CD8-positive, alpha-beta memory T cell (primary cell): ENCODE measurements at regions not wholly inside any gene's neighbourhood (a gene's known extent, or its start where the extent isn't known, plus 50 kb on each side); places are given as distances from the start of the nearest gene placed in this dataset.

Source experiments
- CTCF ChIA-PET: fragments of 350-600 bp; sonication (Branson Sonifier 250); formaldehyde crosslinking; loops from one replicate; lab custom pipeline; 2021; ENCODE audit warnings: antibody characterized with exemption; lab: Charles Lee
- POLR2A ChIA-PET: fragments of 350-600 bp; sonication (Branson Sonifier 250); formaldehyde crosslinking; loops from one replicate; lab custom pipeline; 2021; ENCODE audit warnings: antibody characterized with exemption; lab: Charles Lee
- DNase-seq, 5 donors: peaks; one replicate each; pipeline versions ENCODE4 v3.0.0 to v3.0.0-alpha.2; 2020 to 2022; ENCODE audit warnings: mixed read lengths in 1 of 5
- H3K27ac ChIP-seq: one replicate; pipeline ENCODE4 v1.7.0; 2013; ENCODE audit warnings: low read depth, mild to moderate bottlenecking, low read length, moderate library complexity
- H3K27me3 ChIP-seq: 2 replicates; pipeline ENCODE4 v1.7.0; 2013; ENCODE audit warnings: low read length, mild to moderate bottlenecking; ENCODE audit not compliant: insufficient read depth, poor library complexity, severe bottlenecking
- H3K36me3 ChIP-seq: 2 replicates; pipeline ENCODE4 v1.7.0; 2013; ENCODE audit warnings: mild to moderate bottlenecking, low read length, moderate library complexity; ENCODE audit not compliant: insufficient read depth
- H3K4me1 ChIP-seq: 2 replicates; pipeline ENCODE4 v1.7.0; 2013; ENCODE audit warnings: mild to moderate bottlenecking, low read length, moderate library complexity; ENCODE audit not compliant: insufficient read depth
- H3K4me3 ChIP-seq: 2 replicates; pipeline ENCODE4 v1.7.0; 2013; ENCODE audit warnings: mild to moderate bottlenecking, low read length
- H3K9me3 ChIP-seq: 2 replicates; pipeline ENCODE4 v1.7.0; 2013; ENCODE audit warnings: mild to moderate bottlenecking, low read length
- H3K27ac Mint-ChIP-seq, 8 donors: one replicate each; pipeline ENCODE4 v1.8.0; 2020 to 2021; ENCODE audit warnings: mixed read lengths in 8 of 8, mild to moderate bottlenecking in 6 of 8, inconsistent platforms in 3 of 8, moderate library complexity in 3 of 8
- H3K27me3 Mint-ChIP-seq, 2 donors: one replicate each; pipeline ENCODE4 v1.8.0; 2020 to 2021; ENCODE audit warnings: mixed read lengths in 2 of 2, mild to moderate bottlenecking in 1 of 2, moderate library complexity in 1 of 2
- H3K36me3 Mint-ChIP-seq, 3 donors: one replicate each; pipeline ENCODE4 v1.8.0; 2020 to 2021; ENCODE audit warnings: mixed read lengths in 3 of 3, inconsistent platforms in 1 of 3, mild to moderate bottlenecking in 1 of 3
- H3K4me1 Mint-ChIP-seq, 3 donors: one replicate each; pipeline ENCODE4 v1.8.0; 2020 to 2021; ENCODE audit warnings: mixed read lengths in 3 of 3, inconsistent platforms in 1 of 3, mild to moderate bottlenecking in 1 of 3
- H3K4me3 Mint-ChIP-seq, 7 donors: one replicate each; pipeline ENCODE4 v1.8.0; 2020 to 2021; ENCODE audit warnings: mixed read lengths in 7 of 7, mild to moderate bottlenecking in 6 of 7, moderate library complexity in 4 of 7, inconsistent platforms in 2 of 7
- H3K9me3 Mint-ChIP-seq, 5 donors: one replicate each; pipeline ENCODE4 v1.8.0; 2020 to 2022; ENCODE audit warnings: mixed read lengths in 5 of 5, mild to moderate bottlenecking in 3 of 5, moderate library complexity in 2 of 5, inconsistent platforms in 1 of 5

DNA sequence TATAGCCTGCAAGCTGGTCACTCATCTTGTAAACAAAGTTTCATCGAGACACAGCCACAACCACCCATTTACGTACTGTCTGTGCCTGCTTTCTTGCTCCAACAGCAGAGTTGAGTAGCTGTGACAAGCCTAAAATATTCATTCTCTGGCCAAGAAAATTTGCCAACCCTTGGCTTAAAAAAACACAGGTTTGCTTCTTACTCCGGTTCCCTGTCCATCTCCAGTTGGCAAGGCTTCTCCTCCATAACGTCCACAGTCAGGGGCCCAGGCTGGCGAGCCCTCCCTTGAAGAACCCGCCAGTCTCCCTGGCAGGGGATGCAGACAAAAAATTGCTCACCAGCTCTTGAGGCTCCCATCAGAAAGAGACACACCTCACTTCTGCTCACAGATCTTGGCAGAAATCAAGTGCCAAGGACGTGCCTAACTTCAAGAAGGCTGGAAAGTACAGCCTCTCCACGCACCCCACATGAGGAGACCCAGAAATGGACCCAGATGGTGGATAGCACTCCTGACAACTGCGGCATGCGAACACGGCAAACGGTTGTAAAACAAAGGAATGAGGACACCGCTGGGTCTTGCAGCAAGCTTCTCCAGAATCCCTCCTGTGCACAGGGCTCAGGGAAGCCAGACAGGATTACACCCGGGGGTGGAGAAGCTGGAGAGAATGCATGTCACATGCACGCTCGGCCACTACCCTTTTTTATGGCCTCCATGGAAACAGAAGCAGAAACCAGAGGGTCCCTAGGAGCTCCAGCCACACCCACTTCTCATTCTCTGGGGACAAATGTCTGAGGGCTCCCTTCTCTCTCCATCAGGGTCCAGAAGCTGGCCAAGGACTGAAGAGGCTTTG is 59.8 kb upstream of the SIRPA start:
- ChIA-PET CTCF (no interaction called here), POLR2A (no interaction called here)
- H3K9me3 Mint-ChIP-seq, result no peaks in the 10 kb centered on the region
- H3K4me1 Mint-ChIP-seq, result no peaks in the 10 kb centered on the region
- no peaks in the 10 kb centered on the region for H3K36me3 Mint-ChIP-seq
- no peak overlapping the region for H3K27ac Mint-ChIP-seq
- Histone ChIP-seq H3K27me3 (no peaks in the 10 kb centered on the region), H3K4me1 (no peaks in the 10 kb centered on the region), H3K4me3 (no peak overlapping the region), H3K36me3 (no peaks in the 10 kb centered on the region), H3K9me3 (no peaks in the 10 kb centered on the region), H3K27ac (no peak overlapping the region)
- DNase-seq, result no peak
- peaks cover 14 to 37% of the 10 kb centered on the region in 2 donors for H3K27me3 Mint-ChIP-seq
- H3K4me3 Mint-ChIP-seq, result no peak overlapping the region

DNA sequence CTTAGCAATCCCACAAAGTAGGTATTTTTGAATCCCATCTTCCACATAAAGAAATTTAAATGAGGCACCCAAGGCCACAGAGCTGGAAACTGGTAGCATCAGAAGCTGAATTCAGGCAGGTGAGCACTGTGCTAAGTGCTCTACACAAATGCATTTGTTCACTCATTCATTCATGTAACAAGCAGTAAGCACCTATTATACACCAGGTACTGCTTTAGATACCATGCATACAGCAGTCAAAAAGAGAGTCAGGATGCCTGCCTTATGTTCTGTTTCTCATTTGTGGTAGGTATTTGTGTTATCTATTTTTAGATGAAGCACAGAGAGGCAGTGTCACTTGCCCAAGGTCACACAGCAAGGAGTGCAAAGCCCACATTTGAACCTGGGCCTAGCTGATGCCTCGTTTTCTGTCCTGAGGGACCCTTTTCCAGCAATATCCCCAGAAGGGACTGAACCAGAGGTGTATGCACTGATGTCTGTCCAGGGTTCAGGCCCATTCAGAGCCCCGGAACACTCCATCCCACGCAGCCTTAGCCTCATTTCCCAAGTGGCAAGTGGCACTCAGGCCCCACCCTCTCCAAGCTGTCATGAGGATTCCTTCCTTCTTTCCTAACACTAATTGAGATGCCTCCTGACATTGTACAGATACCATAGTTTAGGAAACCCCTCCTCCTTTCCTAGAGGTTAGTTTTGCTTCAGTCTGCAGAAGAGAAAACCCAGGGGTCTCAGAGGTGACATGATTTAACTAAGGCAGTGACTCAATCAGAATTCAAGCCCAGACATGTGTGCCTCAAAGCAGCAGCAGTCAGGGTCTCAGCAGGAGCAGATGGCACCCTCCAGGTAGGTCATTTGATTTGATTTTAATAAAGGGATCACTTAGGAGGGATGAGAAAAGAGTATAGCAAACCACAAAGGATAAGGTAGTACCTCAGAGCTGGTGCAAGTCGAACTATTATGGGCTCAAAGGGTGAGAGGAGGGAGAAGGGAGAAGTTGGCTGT is 61.2 kb upstream of the SIRPA start:
- Histone ChIP-seq H3K4me3 (no peak overlapping the region), H3K9me3 (no peaks in the 10 kb centered on the region), H3K27ac (no peak overlapping the region), H3K4me1 (no peaks in the 10 kb centered on the region), H3K27me3 (no peaks in the 10 kb centered on the region), H3K36me3 (no peaks in the 10 kb centered on the region)
- Mint-ChIP-seq H3K4me1 (no peaks in the 10 kb centered on the region), H3K4me3 (no peak overlapping the region), H3K36me3 (no peaks in the 10 kb centered on the region), H3K27me3 (peaks cover 17 to 31% of the 10 kb centered on the region in 2 donors), H3K9me3 (no peaks in the 10 kb centered on the region), H3K27ac (no peak overlapping the region)
- CTCF ChIA-PET, result no interaction called here
- POLR2A ChIA-PET, result no interaction called here
- DNase-seq, result no peak

DNA sequence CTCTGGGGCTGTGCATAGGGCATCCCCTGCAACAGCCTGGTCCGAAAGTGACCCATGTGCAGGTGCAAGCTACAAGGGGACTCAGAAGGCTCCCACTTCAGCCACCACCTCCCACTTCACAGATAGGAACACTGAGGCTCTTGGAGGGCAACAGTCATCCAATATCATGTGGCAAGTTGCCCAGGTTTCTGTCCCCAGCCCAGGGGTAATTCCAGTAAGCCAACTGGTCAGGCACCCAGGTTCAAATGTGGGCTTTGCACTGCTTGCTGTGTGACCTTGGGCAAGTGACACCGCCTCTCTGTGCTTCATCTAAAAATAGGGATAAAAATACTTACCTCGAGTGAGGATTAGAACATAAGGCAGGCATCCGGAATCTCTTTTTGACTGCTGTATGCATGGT is 62.0 kb upstream of the SIRPA start:
- Histone ChIP-seq H3K36me3 (no peaks in the 10 kb centered on the region), H3K27me3 (no peaks in the 10 kb centered on the region), H3K27ac (no peak overlapping the region), H3K9me3 (no peaks in the 10 kb centered on the region), H3K4me1 (no peaks in the 10 kb centered on the region), H3K4me3 (no peak overlapping the region)
- H3K27ac Mint-ChIP-seq, result no peak overlapping the region
- no peaks in the 10 kb centered on the region for H3K4me1 Mint-ChIP-seq
- H3K4me3 Mint-ChIP-seq, result no peak overlapping the region
- no peaks in the 10 kb centered on the region for H3K36me3 Mint-ChIP-seq
- H3K9me3 Mint-ChIP-seq, result no peaks in the 10 kb centered on the region
- H3K27me3 Mint-ChIP-seq, result peaks cover 18 to 33% of the 10 kb centered on the region in 2 donors
- POLR2A ChIA-PET, result no interaction called here
- CTCF ChIA-PET, result no interaction called here
- no peak for DNase-seq

DNA sequence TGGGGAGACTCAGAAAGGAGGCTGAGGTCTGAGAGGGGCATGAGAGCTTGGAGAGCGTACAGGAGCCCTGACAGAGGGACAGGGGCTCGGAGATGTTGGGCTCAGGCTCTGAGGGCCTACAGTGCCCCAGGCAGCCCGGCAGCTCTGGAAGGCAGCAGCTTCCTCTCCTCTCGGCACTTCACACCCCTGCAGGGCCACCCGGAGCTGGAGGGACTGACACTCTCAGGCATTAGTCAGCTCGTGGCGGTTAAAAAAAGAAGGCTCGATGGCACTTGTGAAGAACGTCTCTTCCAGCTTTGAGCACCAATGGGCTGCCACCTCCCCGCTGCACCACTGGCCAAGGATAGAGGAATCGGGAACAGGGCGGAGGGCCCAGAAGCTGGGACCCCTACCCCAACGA is 62.6 kb upstream of the SIRPA start:
- H3K27me3 ChIP-seq, result no peaks in the 10 kb centered on the region
- H3K36me3 ChIP-seq, result no peaks in the 10 kb centered on the region
- no peaks in the 10 kb centered on the region for H3K4me1 ChIP-seq
- no peaks in the 10 kb centered on the region for H3K9me3 ChIP-seq
- H3K4me3 ChIP-seq, result no peak overlapping the region
- no peak overlapping the region for H3K4me3 Mint-ChIP-seq
- H3K36me3 Mint-ChIP-seq, result no peaks in the 10 kb centered on the region
- H3K9me3 Mint-ChIP-seq, result no peaks in the 10 kb centered on the region
- peaks cover 17 to 36% of the 10 kb centered on the region in 2 donors for H3K27me3 Mint-ChIP-seq
- ChIA-PET POLR2A (no interaction called here), CTCF (no interaction called here)
- H3K27ac ChIP-seq, result no peak overlapping the region
- no peak for DNase-seq
- no peak overlapping the region for H3K27ac Mint-ChIP-seq
- no peaks in the 10 kb centered on the region for H3K4me1 Mint-ChIP-seq

DNA sequence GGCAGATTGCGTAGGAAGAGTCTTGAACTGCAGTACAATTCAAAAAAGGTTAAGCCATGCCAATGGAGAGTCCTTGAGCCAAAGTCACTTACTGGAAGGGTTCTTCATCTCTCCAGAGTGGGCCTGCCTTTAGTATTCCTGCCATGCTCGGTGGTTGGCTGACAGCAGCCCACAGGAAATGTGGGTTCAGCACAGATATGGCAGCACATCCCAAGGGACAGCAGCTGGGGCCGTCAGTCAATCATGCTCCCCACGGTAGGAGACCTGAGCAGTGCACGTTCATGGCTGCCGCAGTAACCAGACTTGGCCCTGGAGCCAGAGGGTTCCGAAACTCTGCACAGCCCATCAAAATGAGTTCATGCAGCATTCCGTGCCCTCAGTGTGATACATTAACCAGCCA is 63.6 kb upstream of the SIRPA start:
- Histone ChIP-seq H3K36me3 (no peaks in the 10 kb centered on the region), H3K4me3 (no peak overlapping the region), H3K27ac (no peak overlapping the region), H3K27me3 (no peaks in the 10 kb centered on the region), H3K9me3 (no peaks in the 10 kb centered on the region), H3K4me1 (no peaks in the 10 kb centered on the region)
- H3K27me3 Mint-ChIP-seq, result peaks cover 14 to 39% of the 10 kb centered on the region in 2 donors
- POLR2A ChIA-PET, result no interaction called here
- no peak overlapping the region for H3K4me3 Mint-ChIP-seq
- no peaks in the 10 kb centered on the region for H3K4me1 Mint-ChIP-seq
- CTCF ChIA-PET, result no interaction called here
- H3K9me3 Mint-ChIP-seq, result no peaks in the 10 kb centered on the region
- DNase-seq, result no peak
- no peak overlapping the region for H3K27ac Mint-ChIP-seq
- H3K36me3 Mint-ChIP-seq, result no peaks in the 10 kb centered on the region

DNA sequence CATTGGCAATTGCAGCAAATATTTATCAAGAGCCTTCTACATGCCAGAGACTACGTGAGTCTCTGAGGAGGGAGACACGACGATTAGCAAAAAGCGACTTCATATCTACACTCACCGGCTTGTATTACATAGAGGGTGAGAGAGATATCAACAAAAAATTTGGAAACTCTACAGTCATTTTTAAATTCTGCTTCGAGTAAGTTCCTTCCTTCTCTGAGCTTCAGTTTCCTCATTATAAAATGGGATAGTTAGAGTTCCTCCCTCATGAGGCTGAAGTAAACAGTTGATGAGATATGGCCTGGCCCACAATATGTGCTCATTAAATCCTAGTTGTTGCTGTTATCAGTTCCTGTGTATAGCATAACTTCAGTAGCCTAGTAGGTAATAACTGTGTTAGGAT is 64.1 kb upstream of the SIRPA start:
- Mint-ChIP-seq H3K36me3 (no peaks in the 10 kb centered on the region), H3K4me1 (no peaks in the 10 kb centered on the region), H3K9me3 (peaks cover 0 to 2% (median 0%) of the 10 kb centered on the region in 5 donors), H3K4me3 (no peak overlapping the region), H3K27ac (no peak overlapping the region), H3K27me3 (peaks cover 11 to 38% of the 10 kb centered on the region in 2 donors)
- Histone ChIP-seq H3K4me3 (no peak overlapping the region), H3K36me3 (no peaks in the 10 kb centered on the region), H3K27ac (no peak overlapping the region), H3K4me1 (no peaks in the 10 kb centered on the region), H3K27me3 (no peaks in the 10 kb centered on the region), H3K9me3 (no peaks in the 10 kb centered on the region)
- ChIA-PET CTCF (interaction anchor here (0.7 kb wide), 1 partner anchor 8 kb away, joined by 3 read pairs; no protein-coding TSS in a partner anchor), POLR2A (no interaction called here)
- DNase-seq, result no peak

DNA sequence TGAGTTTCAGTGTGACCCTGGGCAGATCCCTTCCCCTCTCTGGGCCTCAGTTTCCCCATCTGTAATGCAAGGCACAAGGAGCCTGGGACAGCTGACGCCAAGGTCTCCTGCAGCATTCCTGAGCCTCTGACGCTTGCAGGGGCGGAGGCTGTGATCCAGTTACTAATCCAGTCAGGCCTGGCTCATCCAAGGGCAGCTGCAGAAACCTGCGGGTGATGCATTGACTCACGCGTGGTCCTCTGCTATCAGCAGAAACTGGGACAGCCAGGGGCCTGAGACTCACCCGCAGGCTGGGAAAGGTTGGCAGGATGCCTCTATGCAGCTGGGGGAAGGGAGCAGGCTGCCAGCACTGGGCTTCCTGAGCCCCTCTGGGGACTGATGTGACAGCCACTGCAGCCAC is 65.0 kb upstream of the SIRPA start:
- H3K9me3 ChIP-seq, result no peaks in the 10 kb centered on the region
- Mint-ChIP-seq H3K9me3 (peaks cover 0 to 2% (median 0%) of the 10 kb centered on the region in 5 donors), H3K4me3 (no peak overlapping the region), H3K4me1 (no peaks in the 10 kb centered on the region), H3K27ac (no peak overlapping the region), H3K36me3 (no peaks in the 10 kb centered on the region), H3K27me3 (peaks cover 11 to 38% of the 10 kb centered on the region in 2 donors)
- H3K4me3 ChIP-seq, result no peak overlapping the region
- CTCF ChIA-PET, result no interaction called here
- POLR2A ChIA-PET, result no interaction called here
- no peaks in the 10 kb centered on the region for H3K27me3 ChIP-seq
- no peak overlapping the region for H3K27ac ChIP-seq
- no peaks in the 10 kb centered on the region for H3K4me1 ChIP-seq
- no peaks in the 10 kb centered on the region for H3K36me3 ChIP-seq
- no peak for DNase-seq

DNA sequence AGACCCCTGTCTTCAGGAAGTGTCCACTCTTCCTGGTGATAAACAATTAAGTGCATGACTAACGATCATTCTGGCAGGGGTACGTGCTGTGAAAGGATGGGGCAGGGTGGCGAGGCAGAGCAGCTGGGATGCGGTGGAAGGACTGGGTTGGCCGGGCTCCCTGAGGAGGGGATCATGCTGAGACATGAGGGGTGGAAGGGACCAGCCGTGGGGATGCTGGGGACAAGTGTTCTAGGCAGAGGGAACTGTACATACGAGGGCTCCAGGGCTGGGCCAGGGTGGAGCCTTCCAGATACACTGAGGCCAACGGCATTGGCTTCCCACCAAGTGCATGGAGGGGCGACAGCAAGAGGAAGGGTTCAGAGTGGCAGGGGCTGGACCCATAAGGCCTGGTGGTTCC is 65.7 kb upstream of the SIRPA start:
- H3K36me3 ChIP-seq, result no peaks in the 10 kb centered on the region
- peaks cover 11 to 37% of the 10 kb centered on the region in 2 donors for H3K27me3 Mint-ChIP-seq
- H3K4me1 Mint-ChIP-seq, result no peaks in the 10 kb centered on the region
- no peaks in the 10 kb centered on the region for H3K4me1 ChIP-seq
- H3K27ac Mint-ChIP-seq, result no peak overlapping the region
- POLR2A ChIA-PET, result no interaction called here
- peaks cover 0 to 3% (median 0%) of the 10 kb centered on the region in 5 donors for H3K9me3 Mint-ChIP-seq
- H3K4me3 ChIP-seq, result no peak overlapping the region
- H3K9me3 ChIP-seq, result no peaks in the 10 kb centered on the region
- H3K36me3 Mint-ChIP-seq, result peaks cover 0 to 1% (median 0%) of the 10 kb centered on the region in 3 donors
- CTCF ChIA-PET, result no interaction called here
- no peak for DNase-seq
- no peaks in the 10 kb centered on the region for H3K27me3 ChIP-seq
- no peak overlapping the region for H3K4me3 Mint-ChIP-seq
- no peak overlapping the region for H3K27ac ChIP-seq
